ENCODE measurements at regions not wholly inside any gene's neighbourhood (a gene's known extent, or its start where the extent isn't known, plus 50 kb on each side); places are given as distances from the start of the nearest gene placed in this dataset.

GRCh38 chr5:166330036-166330435 is 1961.4 kb upstream of the WWC1 start:
- Histone ChIP-seq H3K27me3 (ENCODE audit: control insufficient read depth in 2 of 2, insufficient read depth in 2 of 2, low read length in 2 of 2) (no peaks in the 10 kb centered on the region), H3K9ac (replicated peaks; ENCODE audit: extremely low read depth, insufficient read depth, low read length) (no peak overlapping the region), H3K9me3 (replicated peaks; ENCODE audit: control insufficient read depth, insufficient read depth, low read length) (peaks cover 2% of the 10 kb centered on the region), H2AFZ (ENCODE audit: low read depth, low read length) (no peak overlapping the region), H3K79me2 (ENCODE audit: control insufficient read depth, insufficient read depth, low read length) (no peaks in the 10 kb centered on the region), H3K36me3 (ENCODE audit: control insufficient read depth in 2 of 2, extremely low read depth in 1 of 2, insufficient read depth in 2 of 2, low read length in 2 of 2) (no peaks in the 10 kb centered on the region), H3K4me2 (ENCODE audit: insufficient read depth, low read length) (no peak overlapping the region), H3K4me1 (ENCODE audit: control insufficient read depth, extremely low read depth, insufficient read depth, low read length) (no peaks in the 10 kb centered on the region), H3K27ac (ENCODE audit: insufficient read depth, low read depth, low read length) (no peak overlapping the region), H4K20me1 (replicated peaks; ENCODE audit: control insufficient read depth, extremely low read depth, insufficient read depth, low read length) (no peaks in the 10 kb centered on the region), H3K9me1 (replicated peaks; ENCODE audit: control insufficient read depth, extremely low read depth, insufficient read depth, low read length) (no peaks in the 10 kb centered on the region), H3K4me3 (replicated peaks in 1 of 3; ENCODE audit: insufficient read depth in 1 of 3, low read depth in 1 of 3, low read length in 3 of 3) (no peak overlapping the region)
- ChIA-PET CTCF (no interaction called here), POLR2A (no interaction called here)
- intact Hi-C loops (cut with micrococcal nuclease) = no loop called here
- no TSS peak for BruUV-seq (replicated peaks)
- DNase-seq (ENCODE audit: low read depth, low spot score) (no peak), FAIRE-seq (no peak)
- dilution Hi-C loops (cut with MboI; ENCODE audit: extremely low pct_ligation_motif_present, low sequenced_read_pairs) = no loop called here
- TF ChIP-seq JUN (IDR thresholded peaks at IDR 0.05; ENCODE audit: borderline replicate concordance, insufficient read depth, insufficient read length, low read depth) (no peak), GATA2 (IDR thresholded peaks at IDR 0.05; ENCODE audit: insufficient read depth, insufficient read length, low read depth, low read length) (no peak), MYC (IDR thresholded peaks at IDR 0.05; ENCODE audit: low read depth, low read length) (no peak), MAX (IDR thresholded peaks at IDR 0.05; ENCODE audit: insufficient read depth, insufficient read length) (no peak), POLR2A (IDR thresholded peaks at IDR 0.05; ENCODE audit: low read depth, low read length) (no peak), POLR2AphosphoS5 (IDR thresholded peaks at IDR 0.05; ENCODE audit: insufficient read depth, low read depth, low read length) (no peak), CTCF (IDR thresholded peaks at IDR 0.05; ENCODE audit: extremely low read depth in 1 of 2, insufficient read depth in 1 of 2, low read depth in 1 of 2, low read length in 2 of 2) (no peak), FOS (IDR thresholded peaks at IDR 0.05; ENCODE audit: borderline replicate concordance, insufficient read depth, low read length) (no peak), EZH2 (IDR thresholded peaks at IDR 0.05; ENCODE audit: borderline replicate concordance, low read depth, low read length, severe bottlenecking) (no peak)

Measured in endothelial cell of umbilical vein (primary cell).